A549 (cell line): ENCODE measurements at regions not wholly inside any gene's neighbourhood (a gene's known extent, or its start where the extent isn't known, plus 50 kb on each side); places are given as distances from the start of the nearest gene placed in this dataset.
"Not testable (repeated sequence)": the region's sequence is repeated elsewhere in the genome, so short reads cannot be mapped to it uniquely, and the experiment has no call there.

Experiments
- ATAC-seq, 2 experiments: fragments of 200-7000 bp in 1 of 2; fragments of >200 bp in 1 of 2; cut with Nextera tagmentation in 1 of 2; cut with Tn5 transposase in 1 of 2; 3 replicates each; pipeline versions ENCODE4 v1.8.0 to v1.9.1; 2018 to 2020; ENCODE audit warnings: mild to moderate bottlenecking in 1 of 2, moderate library complexity in 1 of 2
- CTCF ChIA-PET: fragments of 300-600 bp; sonication (Branson Sonifier 250); formaldehyde crosslinking; extraction: SDS; loops from one replicate; lab custom pipeline; 2021; ENCODE audit warnings: antibody characterized with exemption, inconsistent platforms; lab: Yijun Ruan, JAX
- POLR2A ChIA-PET: fragments of 350-600 bp; formaldehyde crosslinking; extraction: SDS; loops from one replicate; lab custom pipeline; 2021; ENCODE audit warnings: antibody characterized with exemption, inconsistent platforms; lab: Yijun Ruan, JAX
- DNase-seq, 2 experiments: peaks; one replicate each; pipeline versions ENCODE4 v3.0.0 to v3.0.0-alpha.2; 2011 to 2016; ENCODE audit warnings: low read depth in 1 of 2, low spot score in 1 of 2
- FAIRE-seq: peaks from 2 replicates; lab custom pipeline; 2011; peaks lifted over from hg19 to GRCh38; lab: Jason Lieb, UNC
- H3K27ac ChIP-seq, 2 experiments: fragments of >200 bp; sonication (Bioruptor Twin); formaldehyde crosslinking; 3 replicates each; pipeline ENCODE4 v1.5.1; 2016 to 2017
- H3K4me1 ChIP-seq: fragments of >200 bp; sonication (Bioruptor Twin); formaldehyde crosslinking; 3 replicates; pipeline ENCODE4 v1.6.1; 2016
- H3K4me2 ChIP-seq: fragments of >200 bp; sonication (Bioruptor Twin); formaldehyde crosslinking; 3 replicates; pipeline ENCODE4 v1.6.1; 2016
- H3K4me3 ChIP-seq: fragments of >200 bp; sonication (Bioruptor Twin); formaldehyde crosslinking; 3 replicates; pipeline ENCODE4 v1.5.1; 2016
- H3K9me3 ChIP-seq: fragments of >200 bp; sonication (Bioruptor Twin); formaldehyde crosslinking; 3 replicates; pipeline ENCODE4 v1.6.1; 2016
- BHLHE40 ChIP-seq: IDR thresholded peaks from 2 replicates; pipeline ENCODE4 v1.6.1; 2012; ENCODE audit warnings: low read depth, low read length, inconsistent platforms
- CBX8 ChIP-seq: fragments of 200-600 bp; sonication (generic); IDR thresholded peaks from 2 replicates; pipeline ENCODE4 v1.6.1; 2016
- CEBPB ChIP-seq, 2 experiments: fragments of >200 bp in 1 of 2; sonication (Bioruptor Twin) in 1 of 2; formaldehyde crosslinking in 1 of 2; IDR thresholded peaks; 2 replicates each; pipeline ENCODE4 v1.6.1; 2012 to 2016
- CHD2 ChIP-seq: fragments of 150-350 bp; IDR thresholded peaks from 2 replicates; pipeline ENCODE4 v1.6.1; 2014; ENCODE audit warnings: low read length; ENCODE audit not compliant: partially characterized antibody
- CHD4 ChIP-seq: fragments of 200-600 bp; sonication (generic); IDR thresholded peaks from 2 replicates; pipeline ENCODE4 v1.6.1; 2016; ENCODE audit warnings: antibody characterized with exemption, mild to moderate bottlenecking, borderline replicate concordance
- EHF ChIP-seq: fragments of 250-450 bp; sonication (Bioruptor Pico); IDR thresholded peaks from 2 replicates; pipeline ENCODE4 v1.5.0; 2020; ENCODE audit warnings: mild to moderate bottlenecking
- EP300 ChIP-seq, 2 experiments: fragments of >200 bp; sonication (Bioruptor Twin); formaldehyde crosslinking; IDR thresholded peaks; 2 replicates in 1 of 2; 3 replicates in 1 of 2; pipeline ENCODE4 v1.6.1; 2016 to 2017
- ESRRA ChIP-seq: fragments of 150-350 bp; IDR thresholded peaks from 2 replicates; pipeline ENCODE4 v1.6.1; 2014; ENCODE audit warnings: mild to moderate bottlenecking, low read length, borderline replicate concordance
- HDAC2 ChIP-seq: fragments of 200-600 bp; sonication (generic); IDR thresholded peaks from 2 replicates; pipeline ENCODE4 v1.6.1; 2016
- HOXB13 ChIP-seq: fragments of 250-450 bp; sonication (Bioruptor Pico); IDR thresholded peaks from 2 replicates; pipeline ENCODE4 v1.5.0; 2020; ENCODE audit warnings: low read depth, mild to moderate bottlenecking, moderate library complexity
- JUN ChIP-seq, 2 experiments: fragments of >200 bp; sonication (Bioruptor Twin); formaldehyde crosslinking; IDR thresholded peaks; 2 replicates in 1 of 2; 3 replicates in 1 of 2; pipeline ENCODE4 v1.6.1; 2016 to 2017
- MAZ ChIP-seq: fragments of 150-350 bp; IDR thresholded peaks from 2 replicates; pipeline ENCODE4 v1.6.1; 2014; ENCODE audit warnings: antibody characterized with exemption, low read depth, low read length, borderline replicate concordance
- MYC ChIP-seq: IDR thresholded peaks from 2 replicates; pipeline ENCODE4 v1.6.1; 2012; ENCODE audit warnings: mild to moderate bottlenecking, inconsistent platforms, low read length, improper control_type of control experiment, borderline replicate concordance
- PHF8 ChIP-seq: fragments of 200-600 bp; sonication (generic); IDR thresholded peaks from 2 replicates; pipeline ENCODE4 v1.6.1; 2016; ENCODE audit warnings: low read depth, mild to moderate bottlenecking, antibody characterized with exemption, moderate library complexity, borderline replicate concordance
- POLR2A ChIP-seq: IDR thresholded peaks from 2 replicates; pipeline ENCODE4 v1.6.1; 2012; ENCODE audit warnings: mild to moderate bottlenecking, low read length
- POLR2AphosphoS2 ChIP-seq: conservative IDR thresholded peaks from 2 replicates; pipeline ENCODE4 v1.6.1; 2012; ENCODE audit warnings: low read length, improper control_type of control experiment, inconsistent platforms
- RARB ChIP-seq: fragments of 250-450 bp; sonication (Bioruptor Pico); IDR thresholded peaks from 2 replicates; pipeline ENCODE4 v1.8.0; 2021; ENCODE audit warnings: mild to moderate bottlenecking, moderate library complexity
- RNF2 ChIP-seq: fragments of 200-600 bp; sonication (generic); IDR thresholded peaks from 2 replicates; pipeline ENCODE4 v1.6.1; 2016; ENCODE audit warnings: low read depth, mild to moderate bottlenecking, antibody characterized with exemption, moderate library complexity, borderline replicate concordance
- SREBF2 ChIP-seq: fragments of 450-650 bp; IDR thresholded peaks from 2 replicates; pipeline ENCODE4 v1.6.1; 2014; ENCODE audit warnings: mild to moderate bottlenecking, moderate library complexity
- ZFP36 ChIP-seq: fragments of 450-650 bp; IDR thresholded peaks from 2 replicates; pipeline ENCODE4 v1.6.1; 2014; ENCODE audit warnings: borderline replicate concordance; ENCODE audit not compliant: partially characterized antibody
- ZNF302 ChIP-seq: fragments of 250-450 bp; sonication (Bioruptor Pico); IDR thresholded peaks from 2 replicates; pipeline ENCODE4 v1.9.0; 2021; ENCODE audit warnings: inconsistent platforms, mild to moderate bottlenecking, moderate library complexity
- WGBS: methylation state at CpG from one replicate; pipeline ENCODE4 v1.1.6; 2017; ENCODE audit errors: missing lambda C conversion rate; 5-methylcytosine and 5-hydroxymethylcytosine counted together

- no peaks in the 10 kb centered on the region for H3K9me3 ChIP-seq
- POLR2A ChIA-PET, result no interaction called here
- no peaks in the 10 kb centered on the region for H3K4me1 ChIP-seq
- H3K4me3 ChIP-seq, result no peak overlapping the region
- 90% methylated on average over 8 of the region's 8 CpGs for WGBS
- no peak overlapping the region for H3K4me2 ChIP-seq
- no peak for ATAC-seq
- H3K27ac ChIP-seq, result no peak overlapping the region
- DNase-seq, result no peak
- CTCF ChIA-PET, result interaction anchor here (0.9 to 1.1 kb wide), 4 partner anchors 10 to 122 kb away, joined by 3 to 6 read pairs (median 4); no protein-coding TSS in a partner anchor
- TF ChIP-seq BHLHE40, result no peak
- TF ChIP-seq ESRRA, result no peak
- no peak for TF ChIP-seq EHF (CRISPR knock-in tag)
- TF ChIP-seq CEBPB (IDR thresholded peaks at IDR 0.05), result no peak
- no peak for TF ChIP-seq CHD2
- no peak for TF ChIP-seq SREBF2
- TF ChIP-seq HDAC2, result no peak
- TF ChIP-seq HOXB13 (CRISPR knock-in tag), result no peak
- TF ChIP-seq JUN (IDR thresholded peaks at IDR 0.05), result no peak
- TF ChIP-seq ZNF302 (CRISPR knock-in tag), result no peak
- no peak for TF ChIP-seq POLR2AphosphoS2
- no peak for TF ChIP-seq EP300 (IDR thresholded peaks at IDR 0.05)
- TF ChIP-seq ZFP36, result no peak
- no peak for TF ChIP-seq CHD4
- TF ChIP-seq RARB, result no peak
- no peak for TF ChIP-seq MYC
- TF ChIP-seq CBX8, result no peak
- TF ChIP-seq MAZ, result no peak
- no peak for FAIRE-seq
Measured at GRCh38 chr21:36263797-36264196, 56.2 kb upstream of the MORC3 start.

GRCh38 chr21:36265431-36265830 is 54.6 kb upstream of the MORC3 start:
- H3K4me1 ChIP-seq, result no peaks in the 10 kb centered on the region
- no peak overlapping the region for H3K4me3 ChIP-seq
- H3K9me3 ChIP-seq, result no peaks in the 10 kb centered on the region
- TF ChIP-seq PHF8 (no peak), POLR2A (no peak), RNF2 (no peak)
- H3K27ac ChIP-seq, result no peak overlapping the region
- no peak overlapping the region for H3K4me2 ChIP-seq
- WGBS, result 88% methylated on average over 9 of the region's 9 CpGs
- DNase-seq, result no peak
- ChIA-PET POLR2A (no interaction called here), CTCF (interaction anchor here (1.4 kb wide), 2 partner anchors 10 to 124 kb away, joined by 3 read pairs; no protein-coding TSS in a partner anchor)
- ATAC-seq, result no peak
- FAIRE-seq, result no peak

- CTCF ChIA-PET, DNase-seq, H3K4me1 ChIP-seq, H3K4me3 ChIP-seq, H3K9me3 ChIP-seq, ATAC-seq, POLR2A ChIA-PET, FAIRE-seq, H3K27ac ChIP-seq, H3K4me2 ChIP-seq: not testable (repeated sequence)
- WGBS, result 90% methylated on average over 6 of the region's 6 CpGs
Measured at GRCh38 chr21:36267828-36268227, 52.2 kb upstream of the MORC3 start.

GRCh38 chr21:36268264-36268663 is 51.7 kb upstream of the MORC3 start:
- H3K4me2 ChIP-seq, FAIRE-seq, H3K4me1 ChIP-seq, DNase-seq, H3K4me3 ChIP-seq, ATAC-seq, POLR2A ChIA-PET, H3K27ac ChIP-seq, H3K9me3 ChIP-seq: not testable (repeated sequence)
- CTCF ChIA-PET, result interaction anchor here (2.2 kb wide), 1 partner anchor 8 kb away, joined by 9 read pairs; no protein-coding TSS in a partner anchor
- 81% methylated on average over 4 of the region's 4 CpGs for WGBS
